ENCODE measurements at regions not wholly inside any gene's neighbourhood (a gene's known extent, or its start where the extent isn't known, plus 50 kb on each side); places are given as distances from the start of the nearest gene placed in this dataset.
"Not testable (repeated sequence)": the region's sequence is repeated elsewhere in the genome, so short reads cannot be mapped to it uniquely, and the experiment has no call there.

GRCh38 chr12:28063355-28063880 lies 90.9 kb upstream of the PTHLH start:
- no peak for DNase-seq

- no peak for DNase-seq
Measured at GRCh38 chr12:28065374-28065773, 92.8 kb upstream of the PTHLH start.

- DNase-seq: no peak
Measured at GRCh38 chr12:28065889-28066630, 93.5 kb upstream of the PTHLH start.

GRCh38 chr12:28066879-28067278 lies 94.3 kb upstream of the PTHLH start:
- no peak for DNase-seq

GRCh38 chr12:28068467-28068866 lies 95.9 kb upstream of the PTHLH start:
- DNase-seq: no peak

DNA sequence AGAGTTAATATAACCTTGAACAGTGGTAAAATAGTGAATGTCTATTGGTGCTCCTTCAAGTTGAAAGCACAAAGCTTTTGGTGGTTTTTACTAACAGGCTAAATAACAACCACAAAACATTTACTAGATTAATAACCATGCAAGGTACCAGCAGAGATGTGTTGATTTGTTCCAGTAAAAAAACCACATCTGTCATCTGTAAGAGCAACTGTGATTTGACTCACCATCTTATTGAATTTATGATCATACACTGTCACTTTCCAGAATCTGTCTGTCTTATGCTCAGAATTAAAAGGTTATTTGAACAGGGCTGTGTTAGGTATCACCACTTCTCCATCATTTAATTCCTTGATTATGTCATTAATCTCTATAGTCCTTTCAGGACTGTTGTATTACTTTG lies 107.0 kb upstream of the PTHLH start:
- DNase-seq: no peak

DNA sequence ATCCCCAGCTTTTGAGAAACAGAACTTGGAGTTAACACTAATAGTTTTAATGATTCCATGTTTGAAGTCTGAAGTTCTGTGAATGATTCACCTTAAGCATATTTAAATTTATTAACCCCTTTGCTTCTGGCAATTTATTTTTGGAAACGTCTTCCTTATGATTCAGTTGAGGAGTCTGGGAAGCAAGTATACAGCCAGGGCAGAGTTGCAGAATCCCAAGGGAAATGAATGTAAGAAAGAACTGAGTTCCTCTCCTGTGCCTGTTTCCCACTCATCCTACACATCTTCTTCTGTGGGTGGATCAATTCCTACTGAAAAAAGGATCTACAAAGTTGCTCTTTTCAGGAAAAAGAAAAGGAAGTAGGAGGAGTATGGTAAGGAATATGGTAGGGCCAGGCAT lies 108.2 kb upstream of the CCDC91 start:
- DNase-seq: no peak

DNA sequence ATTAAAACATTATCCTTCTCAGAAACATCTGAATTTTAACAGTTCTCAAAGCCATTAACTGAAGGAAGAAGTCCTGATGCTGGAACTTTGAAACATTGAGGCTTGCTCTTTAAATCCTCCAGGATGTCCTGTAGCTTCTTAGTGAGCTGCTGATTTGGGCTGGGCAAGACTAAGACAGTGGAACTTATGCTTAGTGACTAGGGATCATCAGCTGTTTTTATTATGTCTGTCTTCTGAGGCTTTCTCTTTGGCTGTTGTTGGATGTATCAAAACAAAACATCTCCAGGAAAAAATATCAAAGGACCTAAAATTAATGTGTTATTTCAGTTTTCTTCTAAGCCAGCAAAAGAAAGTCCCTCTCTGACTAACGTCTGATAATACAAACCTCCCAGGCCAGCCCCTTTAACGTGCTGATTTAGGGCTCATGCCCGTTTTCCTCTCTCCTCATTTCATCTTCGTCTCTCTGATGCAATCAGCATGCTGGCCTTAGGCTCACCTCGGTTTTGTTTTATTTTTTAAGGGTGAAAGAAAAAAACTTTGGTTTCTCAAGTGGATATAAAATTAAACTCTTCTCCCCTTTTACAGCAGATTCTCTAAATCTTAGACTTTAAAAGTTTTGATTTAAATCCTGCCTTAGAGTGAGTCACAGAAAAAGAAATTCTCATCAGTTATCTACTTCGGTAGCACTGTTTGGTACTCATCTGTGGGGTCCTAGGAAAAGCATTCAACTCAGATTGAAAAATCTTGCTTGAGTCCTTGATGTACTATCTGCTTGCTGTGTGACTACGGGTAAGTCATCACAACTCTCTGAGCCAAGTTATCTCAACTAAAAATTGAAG lies 106.2 kb upstream of the CCDC91 start:
- DNase-seq: no peak

GRCh38 chr12:28086521-28087155 lies 103.6 kb upstream of the CCDC91 start:
- DNase-seq: no peak

DNA sequence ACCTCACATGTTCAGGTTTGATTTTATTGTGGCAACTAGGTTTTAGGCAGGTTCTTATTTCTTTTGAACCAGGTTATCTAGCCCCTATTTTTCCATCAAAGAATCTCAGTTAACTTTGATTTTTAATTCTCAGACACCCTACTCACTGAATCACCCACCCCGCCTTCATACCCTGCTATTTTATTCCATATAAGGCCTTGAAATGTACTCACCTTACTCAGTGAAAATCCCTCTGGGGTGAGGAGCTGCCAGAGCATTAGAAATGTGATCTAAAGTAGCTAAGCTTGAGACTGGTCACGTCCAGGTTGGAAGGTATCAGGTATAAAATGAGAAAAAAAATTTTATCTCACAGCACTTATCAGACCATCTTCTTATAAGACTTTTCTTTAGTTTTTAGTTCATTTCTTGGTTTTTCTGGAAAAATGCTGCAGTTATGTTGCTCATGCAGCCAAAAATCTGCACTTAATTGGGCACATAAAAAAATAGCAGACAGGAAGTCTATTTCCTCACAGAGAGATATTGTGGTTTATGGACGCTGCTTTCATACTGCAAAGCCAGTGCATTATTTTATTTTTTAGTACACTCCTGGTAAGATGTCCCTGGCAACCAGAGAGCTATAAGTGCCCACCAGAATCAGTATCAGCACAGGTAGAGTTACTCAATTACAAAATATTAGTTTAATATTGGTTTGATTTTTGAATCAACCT lies 101.5 kb upstream of the CCDC91 start:
- no peak for DNase-seq

GRCh38 chr12:28089338-28089737 lies 100.9 kb upstream of the CCDC91 start:
- DNase-seq: no peak

GRCh38 chr12:28090835-28091234 lies 99.4 kb upstream of the CCDC91 start:
- no peak for DNase-seq

- DNase-seq: no peak
Measured at GRCh38 chr12:28092396-28092795, 97.9 kb upstream of the CCDC91 start.

DNA sequence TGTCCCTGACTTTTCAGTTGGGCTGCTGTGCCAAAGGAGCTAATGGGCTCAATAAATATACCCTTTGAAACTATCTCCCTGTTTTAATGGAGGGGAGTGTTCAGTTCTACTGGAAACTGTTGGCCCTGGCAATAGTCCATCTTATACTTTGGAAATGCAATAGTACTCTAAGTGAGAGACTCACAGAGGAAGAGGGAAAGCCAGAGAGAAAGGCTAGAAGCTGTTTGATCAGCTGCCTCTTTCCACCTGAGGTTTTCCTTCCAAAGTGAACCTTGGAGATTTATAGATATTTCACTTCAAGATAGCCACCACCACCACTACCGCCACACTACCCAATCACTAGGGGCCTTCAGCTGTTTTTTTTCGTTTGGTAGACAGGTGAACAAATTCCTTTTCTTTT lies 93.6 kb upstream of the CCDC91 start:
- no peak for DNase-seq

DNA sequence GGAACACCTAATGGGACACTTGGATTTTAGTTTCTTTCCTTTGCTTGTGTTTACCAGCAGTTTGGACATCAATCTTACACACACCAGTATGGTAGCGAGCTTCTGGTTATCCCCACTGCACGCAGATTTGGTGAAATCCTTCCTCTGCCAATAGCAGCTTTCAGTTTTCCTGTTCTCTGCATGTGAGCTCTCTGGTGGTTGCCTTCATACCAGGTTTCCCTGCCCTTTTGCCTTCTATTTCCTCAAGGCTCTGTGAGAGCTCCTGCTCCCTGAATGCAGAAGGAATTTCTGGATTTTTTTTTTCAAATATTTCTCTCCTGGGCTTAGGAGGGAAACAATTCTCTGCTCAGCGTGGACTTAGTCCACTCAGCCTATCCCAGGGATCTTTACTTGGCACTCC lies 93.0 kb upstream of the CCDC91 start:
- no peak for DNase-seq

- DNase-seq: not testable (repeated sequence)
Measured at GRCh38 chr12:28099245-28099644, 91.0 kb upstream of the CCDC91 start.

- no peak for DNase-seq
Measured at GRCh38 chr12:28099871-28100270, 90.4 kb upstream of the CCDC91 start.

GRCh38 chr12:28100717-28101116 lies 89.5 kb upstream of the CCDC91 start:
- no peak for DNase-seq

DNA sequence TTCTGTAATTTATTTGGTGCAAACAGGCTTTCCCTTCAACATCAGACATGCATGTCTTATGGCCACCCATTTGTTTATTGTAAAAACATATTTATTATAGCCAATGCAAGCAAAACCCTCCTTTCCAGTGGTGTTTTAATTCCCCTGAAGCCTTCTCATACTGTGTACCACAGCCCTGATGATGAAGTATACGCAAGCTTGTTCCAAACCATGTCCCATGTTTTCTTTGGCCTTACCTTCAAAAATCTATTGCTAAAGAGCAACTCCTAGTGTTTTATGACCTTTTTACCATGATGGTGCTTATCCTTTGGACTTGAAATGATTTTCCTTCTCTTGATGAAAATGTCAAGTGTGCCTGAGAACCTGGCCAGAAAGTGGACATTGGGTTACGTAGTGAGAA lies 85.9 kb upstream of the CCDC91 start:
- no peak for DNase-seq

GRCh38 chr12:28104903-28105864 lies 85.1 kb upstream of the CCDC91 start:
- no peak for DNase-seq

- no peak for DNase-seq
Measured at GRCh38 chr12:28107679-28108078, 82.6 kb upstream of the CCDC91 start.

DNA sequence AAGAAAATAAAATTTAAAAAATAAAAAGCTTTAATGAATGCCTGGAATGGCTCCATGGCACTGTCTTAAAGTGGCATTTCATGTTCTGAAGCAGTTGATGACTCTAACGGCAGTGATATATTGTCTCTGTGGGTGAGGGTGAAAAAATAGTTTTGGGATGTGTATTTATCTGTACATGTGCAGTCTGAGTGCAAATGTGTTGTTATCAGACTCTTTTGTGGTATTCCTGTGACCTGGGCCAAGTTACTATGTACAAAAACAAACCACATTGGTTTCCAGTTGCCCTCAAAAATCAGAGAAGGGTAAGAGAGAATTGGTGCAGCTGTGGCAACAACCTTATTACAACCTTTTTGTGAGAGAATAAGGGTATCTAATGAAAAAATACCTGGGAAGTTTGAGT lies 81.7 kb upstream of the CCDC91 start:
- no peak for DNase-seq
